ENCODE measurements at regions not wholly inside any gene's neighbourhood (a gene's known extent, or its start where the extent isn't known, plus 50 kb on each side); places are given as distances from the start of the nearest gene placed in this dataset.

GRCh38 chr6:115159733-115160132 lies 816.9 kb upstream of the HS3ST5 start:
- CTCF ChIA-PET: no interaction called here
- no peak for TF ChIP-seq RAD21 (IDR thresholded peaks at IDR 0.05; ENCODE audit: low read depth)
- no peak for TF ChIP-seq SRF (IDR thresholded peaks at IDR 0.05; ENCODE audit: low read depth)
- TF ChIP-seq EZH2 (IDR thresholded peaks at IDR 0.05): no peak
- no peak for TF ChIP-seq CEBPB (IDR thresholded peaks at IDR 0.05; ENCODE audit: low read depth)
- TF ChIP-seq JUND (IDR thresholded peaks at IDR 0.05): no peak
- no peak for TF ChIP-seq ELF1 (IDR thresholded peaks at IDR 0.05; ENCODE audit: borderline replicate concordance, low read depth)
- intact Hi-C loops (cut with micrococcal nuclease): no loop called here

GRCh38 chr6:115137910-115138309 lies 795.1 kb upstream of the HS3ST5 start:
- RAD21 ChIA-PET (ENCODE audit: low non-redundant PET in 1 of 2, low total read pairs in 2 of 2, uncharacterized antibody in 2 of 2, unreplicated experiment in 2 of 2): no interaction called here
- ATAC-seq: no peak

More at GRCh38 chr6:115159733-115160132, 816.9 kb upstream of the HS3ST5 start:
- no peaks in the 10 kb centered on the region for H3K9me3 ChIP-seq (ENCODE audit: control insufficient read depth in 1 of 2, insufficient read depth in 1 of 2, low read depth in 1 of 2, low read length in 2 of 2)
- no peaks in the 10 kb centered on the region for H3K36me3 ChIP-seq (ENCODE audit: control insufficient read depth in 1 of 2, insufficient read depth in 2 of 2, low read length in 2 of 2)
- no peaks in the 10 kb centered on the region for H3K79me2 ChIP-seq (ENCODE audit: insufficient read depth, low read length)
- DNase-seq (ENCODE audit: low read depth, low spot score) (no peak), ATAC-seq (no peak)
- H2AFZ ChIP-seq (ENCODE audit: low read depth, low read length, poor library complexity, severe bottlenecking): no peak overlapping the region
- H3K9me2 ChIP-seq (ENCODE audit: insufficient read depth): no peaks in the 10 kb centered on the region
- H3K27me3 ChIP-seq (ENCODE audit: insufficient read depth, low read length): no peaks in the 10 kb centered on the region
- ChIA-PET RAD21 (ENCODE audit: low non-redundant PET in 1 of 2, low total read pairs in 2 of 2, uncharacterized antibody in 2 of 2, unreplicated experiment in 2 of 2) (no interaction called here), POLR2A (no interaction called here)
- no peak overlapping the region for H3K4me3 ChIP-seq (replicated peaks in 1 of 2; ENCODE audit: low read depth in 1 of 2, low read length in 2 of 2)
- BruUV-seq (replicated peaks): no TSS peak
- H3K9ac ChIP-seq (ENCODE audit: low read length): no peak overlapping the region
- no peak overlapping the region for H3K4me2 ChIP-seq (ENCODE audit: low read length)
- H3K4me1 ChIP-seq (ENCODE audit: control insufficient read depth in 1 of 2, insufficient read depth in 2 of 2, low read length in 2 of 2): no peaks in the 10 kb centered on the region
- H4K20me1 ChIP-seq (ENCODE audit: insufficient read depth): no peaks in the 10 kb centered on the region
- no peak overlapping the region for H3K27ac ChIP-seq (ENCODE audit: low read depth, low read length)

More at GRCh38 chr6:115137910-115138309, 795.1 kb upstream of the HS3ST5 start:
- H3K79me2 ChIP-seq (ENCODE audit: insufficient read depth, low read length): no peaks in the 10 kb centered on the region
- no peaks in the 10 kb centered on the region for H4K20me1 ChIP-seq (ENCODE audit: insufficient read depth)
- H3K9me2 ChIP-seq (ENCODE audit: insufficient read depth): no peaks in the 10 kb centered on the region
- TF ChIP-seq FOSL1 (IDR thresholded peaks at IDR 0.05; ENCODE audit: low read depth): no peak
- no peak for TF ChIP-seq POLR2A (IDR thresholded peaks at IDR 0.05; ENCODE audit: borderline replicate concordance, extremely low read depth, insufficient read depth, insufficient read length)
- H3K9ac ChIP-seq (ENCODE audit: low read length): no peak overlapping the region
- no peak for DNase-seq (ENCODE audit: low read depth, low spot score)
- H3K27me3 ChIP-seq (ENCODE audit: insufficient read depth, low read length): no peaks in the 10 kb centered on the region
- no peak overlapping the region for H3K27ac ChIP-seq (ENCODE audit: low read depth, low read length)
- CTCF ChIA-PET: no interaction called here
- BruUV-seq (replicated peaks): no TSS peak
- no peaks in the 10 kb centered on the region for H3K36me3 ChIP-seq (ENCODE audit: control insufficient read depth in 1 of 2, insufficient read depth in 2 of 2, low read length in 2 of 2)
- no peak overlapping the region for H3K4me3 ChIP-seq (replicated peaks in 1 of 2; ENCODE audit: low read depth in 1 of 2, low read length in 2 of 2)
- POLR2A ChIA-PET: no interaction called here
- H2AFZ ChIP-seq (ENCODE audit: low read depth, low read length, poor library complexity, severe bottlenecking): no peak overlapping the region
- intact Hi-C loops (cut with micrococcal nuclease): no loop called here
- H3K4me1 ChIP-seq (ENCODE audit: control insufficient read depth in 1 of 2, insufficient read depth in 2 of 2, low read length in 2 of 2): no peaks in the 10 kb centered on the region
- H3K4me2 ChIP-seq (ENCODE audit: low read length): no peak overlapping the region
- no peaks in the 10 kb centered on the region for H3K9me3 ChIP-seq (ENCODE audit: control insufficient read depth in 1 of 2, insufficient read depth in 1 of 2, low read depth in 1 of 2, low read length in 2 of 2)
